ENCODE measurements at regions not wholly inside any gene's neighbourhood (a gene's known extent, or its start where the extent isn't known, plus 50 kb on each side); places are given as distances from the start of the nearest gene placed in this dataset.

- DNase-seq: no peak
Observed at GRCh38 chr12:91622981-91623380, 440.4 kb upstream of the DCN start.

GRCh38 chr12:91622037-91622436 lies 439.4 kb upstream of the DCN start:
- DNase-seq: no peak

GRCh38 chr12:91620992-91621391 lies 438.4 kb upstream of the DCN start:
- DNase-seq: peak; percentile 35

GRCh38 chr12:91620422-91620821 lies 437.8 kb upstream of the DCN start:
- no peak for DNase-seq

GRCh38 chr12:91618281-91618680 lies 435.7 kb upstream of the DCN start:
- DNase-seq: no peak

GRCh38 chr12:91617818-91618217 lies 435.2 kb upstream of the DCN start:
- DNase-seq: no peak

GRCh38 chr12:91616416-91616815 lies 433.8 kb upstream of the DCN start:
- DNase-seq: no peak

GRCh38 chr12:91613223-91613779 lies 430.7 kb upstream of the DCN start:
- DNase-seq: no peak

- no peak for DNase-seq
Observed at GRCh38 chr12:91610561-91610960, 427.9 kb upstream of the DCN start.

- no peak for DNase-seq
Observed at GRCh38 chr12:91609283-91609682, 426.7 kb upstream of the DCN start.

- DNase-seq: no peak
Observed at GRCh38 chr12:91608542-91608941, 425.9 kb upstream of the DCN start.

- DNase-seq: no peak
Observed at GRCh38 chr12:91606662-91607377, 424.2 kb upstream of the DCN start.

- DNase-seq: no peak
Observed at GRCh38 chr12:91604897-91605296, 422.3 kb upstream of the DCN start.

GRCh38 chr12:91603060-91603459 lies 420.4 kb upstream of the DCN start:
- no peak for DNase-seq

GRCh38 chr12:91601054-91601453 lies 418.4 kb upstream of the DCN start:
- no peak for DNase-seq

GRCh38 chr12:91594715-91595114 lies 412.1 kb upstream of the DCN start:
- no peak for DNase-seq

- DNase-seq: no peak
Observed at GRCh38 chr12:91591639-91591987, 409.0 kb upstream of the DCN start.

- DNase-seq: no peak
Observed at GRCh38 chr12:91590966-91591638, 408.5 kb upstream of the DCN start.

GRCh38 chr12:91588874-91589454 lies 406.3 kb upstream of the DCN start:
- no peak for DNase-seq

GRCh38 chr12:91586015-91586414 lies 403.4 kb upstream of the DCN start:
- no peak for DNase-seq

- no peak for DNase-seq
Observed at GRCh38 chr12:91582811-91583210, 400.2 kb upstream of the DCN start.

- no peak for DNase-seq
Observed at GRCh38 chr12:91579516-91580263, 397.1 kb upstream of the DCN start.
